Testis (tissue), 2 donors: ENCODE measurements at regions not wholly inside any gene's neighbourhood (a gene's known extent, or its start where the extent isn't known, plus 50 kb on each side); places are given as distances from the start of the nearest gene placed in this dataset.

Source experiments
- CTCF ChIP-seq, 3 experiments: fragments of 450-650 bp in 2 of 3; fragments of 200-600 bp in 1 of 3; sonication (generic) in 1 of 3; IDR thresholded peaks; one replicate each; pipeline ENCODE4 v1.5.1; 2016 to 2019; ENCODE audit warnings: antibody characterized with exemption in 3 of 3, mild to moderate bottlenecking in 2 of 3, moderate library complexity in 1 of 3
- POLR2A ChIP-seq: fragments of 450-650 bp; IDR thresholded peaks from one replicate; pipeline ENCODE4 v1.6.1; 2017; ENCODE audit warnings: antibody characterized with exemption, mild to moderate bottlenecking, moderate library complexity

GRCh38 chr1:91610102-91610501 lies 109.5 kb downstream of the CDC7 start:
- TF ChIP-seq CTCF (IDR thresholded peaks at IDR 0.05) (no peak), POLR2A (no peak)
